NCI-H524 (cell line): ENCODE measurements at regions not wholly inside any gene's neighbourhood (a gene's known extent, or its start where the extent isn't known, plus 50 kb on each side); places are given as distances from the start of the nearest gene placed in this dataset.
"Not testable (repeated sequence)": the region's sequence is repeated elsewhere in the genome, so short reads cannot be mapped to it uniquely, and the experiment has no call there.

ENCODE experiments used
- DNase-seq, 2 experiments: peaks; one replicate each; lab custom pipeline; 2025; lab: John Stamatoyannopoulos, UW

GRCh38 chr3:194043516-194043915 is 92.4 kb upstream of the HES1 start:
- no peak for DNase-seq

DNA sequence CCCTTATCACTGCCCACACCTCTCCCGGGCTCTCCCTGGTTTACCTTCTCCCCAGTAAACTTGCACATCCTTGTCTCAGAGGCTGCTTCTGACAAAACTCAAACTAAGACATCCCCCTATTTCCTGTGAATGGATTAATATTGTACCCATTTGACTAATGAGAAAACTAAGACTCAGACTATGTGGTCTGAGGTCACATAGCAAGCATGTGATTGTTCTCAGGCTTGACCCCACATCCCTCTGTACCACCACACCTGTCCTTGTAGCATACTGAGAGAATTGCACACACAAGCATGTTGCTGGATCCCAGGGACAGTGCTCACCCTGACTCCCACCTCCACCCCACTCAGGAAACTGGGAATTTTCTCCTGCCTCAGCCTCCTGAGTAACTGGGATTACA is 90.7 kb upstream of the HES1 start:
- DNase-seq, result no peak

DNA sequence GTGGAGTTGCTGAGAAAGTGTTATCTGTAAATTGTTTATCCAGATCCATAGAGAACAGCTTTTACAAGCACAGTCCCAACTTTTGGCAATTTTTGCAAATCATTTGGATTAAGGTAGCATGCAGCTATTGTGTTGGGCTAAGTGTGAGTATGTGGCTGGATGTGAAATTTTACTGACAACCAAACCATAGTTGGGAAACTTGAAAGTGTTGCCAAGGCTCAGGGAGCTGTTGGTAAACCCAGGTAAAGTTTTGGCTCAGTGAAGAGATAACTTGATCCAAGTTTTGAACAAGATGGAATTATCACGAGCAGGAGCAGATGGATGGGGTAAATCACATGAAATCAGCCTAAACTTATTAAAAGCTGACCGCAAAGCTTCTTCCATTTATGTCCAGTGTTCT is 90.0 kb upstream of the HES1 start:
- no peak for DNase-seq

DNA sequence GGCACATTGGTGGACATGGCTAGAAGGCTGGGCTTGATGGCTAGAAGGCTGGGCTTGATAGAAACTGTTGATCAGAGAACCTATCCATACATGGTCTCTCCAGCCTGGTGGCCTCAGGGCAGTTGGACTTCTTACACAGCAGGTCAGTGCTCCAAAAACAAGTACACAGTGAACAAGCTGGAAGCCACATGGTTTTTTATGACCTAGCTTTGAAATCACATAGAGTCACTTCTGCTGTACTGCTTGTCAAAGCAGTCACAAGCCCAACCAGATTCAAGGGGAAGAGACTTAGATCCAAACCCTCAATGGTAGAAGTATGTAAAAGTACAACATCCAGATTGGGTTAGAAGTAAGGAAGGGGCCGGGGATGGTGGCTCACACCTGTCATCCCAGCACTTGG is 89.4 kb upstream of the HES1 start:
- no peak for DNase-seq

DNA sequence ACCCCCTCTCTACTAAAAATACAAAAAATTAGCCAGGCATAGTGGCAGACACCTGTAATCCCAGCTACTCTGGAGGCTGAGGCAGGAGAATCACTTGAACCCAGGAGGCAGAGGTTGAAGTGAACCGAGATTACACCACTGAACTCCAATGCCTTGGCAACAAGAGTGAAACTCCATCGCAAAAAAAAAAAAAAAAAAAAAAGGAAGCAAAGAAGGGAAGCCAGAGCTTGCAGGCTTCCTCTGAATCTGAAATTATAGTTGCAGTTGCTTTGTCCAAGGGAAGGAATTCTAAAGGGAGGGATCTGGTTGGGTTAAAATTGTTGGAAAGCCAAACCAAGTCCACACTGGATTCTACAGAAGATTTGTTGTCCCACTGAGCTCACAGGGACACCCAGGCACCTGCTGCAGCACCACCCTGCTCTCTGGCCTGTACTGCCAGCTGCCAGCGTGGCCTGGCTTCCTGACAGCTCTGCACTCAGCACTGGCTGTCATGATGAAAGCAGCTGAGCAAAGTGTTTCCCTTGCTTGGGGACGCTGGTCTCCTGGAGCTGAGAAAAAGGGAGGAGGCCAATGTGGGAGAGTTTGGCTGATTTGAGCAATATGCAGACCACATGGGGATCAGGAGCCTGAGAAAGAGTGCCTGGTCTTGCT is 88.8 kb upstream of the HES1 start:
- DNase-seq, result no peak

- no peak for DNase-seq
These were observed 86.6 kb upstream of the HES1 start for GRCh38 chr3:194049394-194049793.

DNA sequence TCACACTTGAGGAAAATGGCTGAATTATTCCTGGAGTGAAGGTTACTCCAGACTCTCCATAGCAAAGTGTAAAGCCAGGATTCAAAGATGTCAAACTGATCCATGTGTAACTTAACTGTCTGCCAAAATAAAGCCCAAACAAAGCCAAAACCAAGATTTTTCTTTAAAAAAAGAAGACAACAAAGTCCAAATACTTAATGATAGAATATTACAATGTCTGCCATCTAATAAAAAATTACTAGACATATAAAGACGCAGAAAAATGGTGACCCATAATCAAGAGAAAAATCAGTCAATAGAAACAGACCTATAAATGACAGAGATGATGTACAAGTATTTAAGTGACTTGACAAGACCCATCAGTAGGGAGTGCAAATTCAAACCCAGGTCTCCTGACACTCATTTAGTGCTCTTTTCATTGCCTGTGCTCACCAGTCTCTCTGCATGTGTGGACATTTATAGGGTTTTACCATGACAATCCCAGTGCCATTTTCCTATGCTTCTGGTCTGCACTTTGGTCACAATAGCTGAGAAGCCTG is 85.1 kb upstream of the HES1 start:
- no peak for DNase-seq

DNA sequence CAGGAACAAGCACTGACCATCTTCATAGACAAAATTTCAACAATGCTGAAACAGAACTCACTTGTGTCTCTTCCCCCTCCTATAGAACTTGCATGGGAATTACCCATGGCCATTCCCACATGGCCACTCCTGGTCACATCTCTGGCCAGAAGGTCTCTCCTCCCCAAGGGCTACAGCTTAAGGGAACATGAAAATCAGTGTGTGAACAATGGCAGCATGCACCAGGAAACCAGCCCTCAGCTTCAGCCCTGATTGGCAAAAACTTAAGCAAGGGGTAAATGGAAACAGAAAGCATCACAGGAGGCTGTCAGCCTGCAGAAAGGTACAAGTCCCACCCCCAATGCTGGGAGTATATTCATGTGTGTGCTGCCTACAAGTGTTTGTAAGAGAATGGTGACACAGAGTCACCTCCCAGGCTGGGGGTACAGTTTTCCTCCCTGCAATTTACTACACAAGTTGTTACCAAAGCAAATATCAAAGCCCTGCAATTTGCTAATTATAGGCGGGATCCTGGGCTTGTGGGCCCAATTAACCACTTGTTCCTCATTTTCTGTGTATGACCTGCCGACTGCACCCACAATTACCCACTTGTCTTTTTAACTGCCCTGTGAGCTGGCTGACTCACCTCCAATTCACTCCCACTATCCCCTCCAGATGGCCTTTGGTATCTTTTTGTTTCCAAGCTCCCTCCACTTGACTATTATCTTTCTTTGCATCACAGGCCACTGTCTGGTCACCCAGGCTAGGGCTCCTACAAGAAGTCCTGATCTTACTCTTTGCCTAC is 84.4 kb upstream of the HES1 start:
- DNase-seq, result no peak

- DNase-seq, result no peak
These were observed 82.8 kb upstream of the HES1 start for GRCh38 chr3:194053136-194053535.

GRCh38 chr3:194054016-194054415 is 81.9 kb upstream of the HES1 start:
- DNase-seq, result no peak

DNA sequence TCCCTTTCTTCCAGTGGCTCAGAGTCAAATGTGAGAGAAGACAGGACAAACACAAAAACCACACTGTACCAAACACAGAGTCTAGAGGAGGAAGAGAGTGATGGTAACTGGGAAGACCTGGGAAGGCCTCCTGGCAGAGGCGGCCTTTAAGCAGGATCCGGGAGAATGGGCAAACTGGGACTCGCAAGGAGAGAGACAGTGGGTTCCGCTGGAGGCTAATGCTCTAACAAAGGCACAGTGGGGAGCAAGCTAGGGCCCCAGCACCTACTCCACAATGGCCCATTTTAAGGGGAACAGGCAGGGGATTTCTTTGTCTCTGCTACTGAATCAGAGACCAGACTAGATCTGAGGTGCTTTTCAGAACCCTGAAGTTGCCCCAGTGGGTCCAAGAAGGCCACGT is 81.4 kb upstream of the HES1 start:
- DNase-seq, result no peak

DNA sequence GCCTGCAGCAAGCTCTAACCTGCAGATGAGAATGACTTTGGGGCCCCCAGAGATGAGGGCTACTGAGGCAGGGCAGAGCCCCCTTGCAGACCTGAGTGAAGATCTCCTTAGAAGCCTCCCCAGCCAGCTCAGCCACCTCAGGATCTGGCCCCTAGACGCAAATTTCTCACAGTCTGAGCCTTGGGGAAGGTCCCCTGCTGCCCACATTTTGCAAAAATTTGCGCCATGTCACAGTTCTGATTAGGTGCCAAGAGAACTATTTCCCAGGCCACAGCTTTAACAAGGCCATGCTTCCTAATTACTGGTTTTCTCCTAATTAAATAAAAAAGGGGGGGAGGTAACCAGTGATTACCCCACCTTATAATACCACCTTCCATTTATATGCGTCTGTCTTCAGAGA is 81.0 kb upstream of the HES1 start:
- DNase-seq, result no peak

- DNase-seq, result not testable (repeated sequence)
These were observed 79.6 kb upstream of the HES1 start for GRCh38 chr3:194056323-194056722.

DNA sequence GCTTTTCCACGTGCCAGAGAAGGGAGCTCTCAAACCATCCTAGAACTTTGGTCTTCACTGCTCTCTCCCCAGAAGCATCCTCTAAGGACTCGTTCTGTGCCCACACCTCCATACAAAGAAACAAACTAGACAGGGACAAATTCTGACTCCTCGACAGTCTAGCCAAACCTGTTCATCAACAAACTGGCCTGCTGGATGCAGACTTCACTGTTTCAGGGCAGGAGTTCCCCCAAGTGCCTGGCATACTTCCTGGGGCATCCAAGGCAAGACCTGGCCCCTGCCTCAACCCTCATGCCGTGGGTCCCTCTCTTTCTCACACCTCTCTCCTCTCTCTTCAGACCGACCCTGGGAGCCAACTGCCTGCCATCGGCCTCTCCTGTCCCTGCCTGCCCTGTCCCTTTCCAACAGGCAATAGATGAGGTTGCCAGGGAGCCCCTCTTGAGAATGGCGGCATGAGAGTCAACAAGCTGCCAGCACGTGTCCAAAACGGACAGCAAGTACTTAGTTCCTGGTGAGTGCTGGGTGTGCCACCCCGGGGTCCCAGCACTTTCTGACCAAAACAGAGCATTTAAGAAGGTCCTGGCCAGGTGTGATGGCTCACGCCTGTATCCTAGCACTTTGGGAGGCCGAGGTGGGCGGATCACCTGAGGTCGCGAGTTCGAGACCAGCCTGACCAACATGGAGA is 79.1 kb upstream of the HES1 start:
- no peak for DNase-seq

DNA sequence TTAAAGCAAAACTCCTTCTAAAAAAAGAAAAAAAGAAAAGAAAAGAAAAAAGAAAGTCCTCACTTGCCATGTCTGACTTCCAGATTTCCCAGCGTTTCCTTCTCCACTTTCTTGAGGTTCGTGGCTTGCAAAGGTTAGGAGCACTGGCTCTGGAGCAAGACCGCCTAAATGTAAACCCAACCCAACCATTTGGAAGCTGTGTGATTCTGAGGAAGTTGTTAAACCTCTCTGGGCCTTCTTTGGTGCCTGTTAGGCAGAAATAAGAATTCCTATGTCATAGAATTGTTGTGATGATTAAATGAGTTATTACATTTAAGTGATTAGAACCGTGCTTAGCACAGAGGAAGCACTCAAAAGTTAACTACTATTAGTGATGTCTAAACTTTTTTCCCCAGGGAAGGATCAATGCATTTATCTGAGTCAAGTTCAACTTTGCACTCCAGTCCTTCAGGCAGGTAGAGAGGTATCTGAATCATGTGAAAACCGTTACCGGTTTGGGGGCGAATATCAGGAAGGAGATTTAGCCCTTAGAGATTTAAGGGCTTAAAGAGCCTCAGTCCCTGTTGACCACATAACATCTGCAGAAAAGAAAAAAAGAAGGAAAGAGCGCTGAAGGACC is 78.3 kb upstream of the HES1 start:
- DNase-seq, result no peak

- peak; percentile 58 to 80 for DNase-seq
These were observed 77.8 kb upstream of the HES1 start for GRCh38 chr3:194058189-194058571.

GRCh38 chr3:194058753-194059152 is 77.2 kb upstream of the HES1 start:
- no peak for DNase-seq

DNA sequence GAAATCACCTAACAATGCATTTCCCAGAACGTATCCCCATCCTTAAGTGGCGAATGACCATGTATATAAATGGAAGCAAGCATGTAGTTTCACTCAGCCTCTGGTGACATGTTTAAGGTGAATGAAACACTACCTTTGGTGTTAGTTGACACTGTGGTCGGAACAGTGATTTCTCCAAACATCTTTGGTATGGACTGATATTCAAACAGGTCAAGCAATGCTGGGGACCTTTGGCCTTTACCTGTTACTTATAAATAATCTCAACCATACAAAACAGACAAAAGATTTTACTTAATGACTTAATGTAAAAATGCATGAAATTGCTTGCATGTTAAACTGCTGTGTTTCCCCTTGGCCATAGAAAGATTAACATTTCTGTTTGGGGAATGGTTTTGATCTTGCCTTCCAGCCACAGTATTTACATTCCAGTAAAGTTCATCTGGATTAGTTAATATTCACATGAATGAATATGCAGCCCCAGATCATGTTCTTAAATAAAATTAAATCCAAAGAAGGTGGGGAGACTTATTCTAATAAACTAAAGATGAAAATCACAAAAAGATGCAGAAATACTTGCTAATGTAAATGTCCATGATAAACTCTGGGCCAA is 74.4 kb upstream of the HES1 start:
- no peak for DNase-seq

DNA sequence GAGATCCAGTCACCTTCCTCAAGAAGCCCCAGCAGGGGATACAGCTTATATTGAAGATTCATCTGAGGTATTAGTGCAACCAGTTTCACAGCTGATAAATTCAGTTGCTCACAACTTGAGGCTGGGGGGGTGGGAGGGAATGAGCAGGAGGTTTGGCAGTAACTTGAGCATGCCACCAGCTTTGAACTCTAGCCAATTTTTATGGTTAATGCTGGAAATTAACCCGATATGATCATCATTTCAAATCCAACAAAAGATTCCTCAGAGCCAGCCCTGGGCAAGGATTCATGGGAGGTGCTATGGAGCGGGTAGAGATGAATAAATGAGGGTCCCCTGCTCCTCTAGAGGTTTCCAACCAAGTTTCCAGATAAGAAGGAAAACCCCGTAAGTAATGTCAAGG is 73.1 kb upstream of the HES1 start:
- no peak for DNase-seq

- DNase-seq, result peak; percentile 80 to 91
These were observed 71.3 kb upstream of the HES1 start for GRCh38 chr3:194064380-194065332.

DNA sequence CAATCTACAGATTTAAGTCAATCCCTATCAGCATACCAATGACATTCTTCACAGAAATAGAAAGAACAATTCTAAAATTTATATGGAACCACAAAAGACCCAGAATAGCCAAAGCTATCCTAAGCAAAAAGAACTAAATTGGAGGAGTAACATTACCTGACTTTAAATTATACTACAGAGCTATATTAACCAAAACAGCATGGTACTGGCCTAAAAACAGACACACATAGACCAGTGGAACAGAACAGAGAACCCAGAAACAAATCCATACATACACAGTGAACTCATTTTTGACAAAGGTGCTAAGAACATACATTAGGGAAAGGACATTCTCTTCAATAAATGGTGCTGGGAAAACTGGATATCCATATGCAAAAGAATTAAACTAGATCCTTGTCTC is 68.6 kb upstream of the HES1 start:
- DNase-seq, result not testable (repeated sequence)
